Ishikawa (cell line): ENCODE measurements at regions not wholly inside any gene's neighbourhood (a gene's known extent, or its start where the extent isn't known, plus 50 kb on each side); places are given as distances from the start of the nearest gene placed in this dataset.

Experiments used
- CEBPB ChIP-seq: IDR thresholded peaks from 2 replicates; pipeline ENCODE4 v1.6.1; 2012
- CREB1 ChIP-seq: IDR thresholded peaks from 2 replicates; pipeline ENCODE4 v1.6.1; 2012; ENCODE audit warnings: low read depth
- EP300 ChIP-seq: IDR thresholded peaks from 2 replicates; pipeline ENCODE4 v1.6.1; 2012; ENCODE audit warnings: borderline replicate concordance
- FOXM1 ChIP-seq: IDR thresholded peaks from 2 replicates; pipeline ENCODE4 v1.6.1; 2012; ENCODE audit warnings: low read depth, borderline replicate concordance
- NFIC ChIP-seq: IDR thresholded peaks from 2 replicates; pipeline ENCODE4 v1.6.1; 2012
- TAF1 ChIP-seq: IDR thresholded peaks from 2 replicates; pipeline ENCODE4 v1.6.1; 2012; ENCODE audit warnings: low read depth, mild to moderate bottlenecking
- TCF12 ChIP-seq: IDR thresholded peaks from 2 replicates; pipeline ENCODE4 v1.6.1; 2012; ENCODE audit warnings: low read depth
- TF ChIP-seq, protein P1 (sequence below): IDR thresholded peaks from 2 replicates; pipeline ENCODE4 v1.6.1; 2012; ENCODE audit warnings: low read depth, mild to moderate bottlenecking
- TF ChIP-seq, protein P2 (sequence below): IDR thresholded peaks from 2 replicates; pipeline ENCODE4 v1.6.1; 2012
- TF ChIP-seq, protein P3 (sequence below): IDR thresholded peaks from 2 replicates; pipeline ENCODE4 v1.6.1; 2012

DNA sequence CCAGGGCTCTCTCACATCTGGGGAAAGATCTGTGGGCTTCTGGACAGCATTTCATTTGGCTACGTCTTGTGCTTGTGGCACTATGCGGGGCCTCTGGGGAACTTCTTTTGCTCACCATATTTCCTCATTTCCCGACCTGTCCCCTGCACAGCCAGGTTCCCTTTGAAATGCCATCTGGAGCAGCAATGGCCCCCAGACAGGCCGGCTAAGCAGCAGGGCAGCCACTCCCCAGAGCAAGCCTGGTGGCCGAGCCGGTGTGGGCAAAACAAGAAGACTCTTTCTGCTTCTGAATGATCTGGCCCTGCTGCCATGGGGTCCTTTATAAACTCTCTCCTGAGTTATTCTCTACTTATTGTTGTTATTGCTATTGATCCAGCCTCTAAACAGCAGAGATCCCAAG lies 190.7 kb upstream of the NECTIN1 start:
- TF ChIP-seq EP300 (no peak), FOXM1 (no peak), TAF1 (no peak), TCF12 (no peak), NFIC (no peak), CEBPB (no peak), CREB1 (no peak)
- TF ChIP-seq, protein P1, sequence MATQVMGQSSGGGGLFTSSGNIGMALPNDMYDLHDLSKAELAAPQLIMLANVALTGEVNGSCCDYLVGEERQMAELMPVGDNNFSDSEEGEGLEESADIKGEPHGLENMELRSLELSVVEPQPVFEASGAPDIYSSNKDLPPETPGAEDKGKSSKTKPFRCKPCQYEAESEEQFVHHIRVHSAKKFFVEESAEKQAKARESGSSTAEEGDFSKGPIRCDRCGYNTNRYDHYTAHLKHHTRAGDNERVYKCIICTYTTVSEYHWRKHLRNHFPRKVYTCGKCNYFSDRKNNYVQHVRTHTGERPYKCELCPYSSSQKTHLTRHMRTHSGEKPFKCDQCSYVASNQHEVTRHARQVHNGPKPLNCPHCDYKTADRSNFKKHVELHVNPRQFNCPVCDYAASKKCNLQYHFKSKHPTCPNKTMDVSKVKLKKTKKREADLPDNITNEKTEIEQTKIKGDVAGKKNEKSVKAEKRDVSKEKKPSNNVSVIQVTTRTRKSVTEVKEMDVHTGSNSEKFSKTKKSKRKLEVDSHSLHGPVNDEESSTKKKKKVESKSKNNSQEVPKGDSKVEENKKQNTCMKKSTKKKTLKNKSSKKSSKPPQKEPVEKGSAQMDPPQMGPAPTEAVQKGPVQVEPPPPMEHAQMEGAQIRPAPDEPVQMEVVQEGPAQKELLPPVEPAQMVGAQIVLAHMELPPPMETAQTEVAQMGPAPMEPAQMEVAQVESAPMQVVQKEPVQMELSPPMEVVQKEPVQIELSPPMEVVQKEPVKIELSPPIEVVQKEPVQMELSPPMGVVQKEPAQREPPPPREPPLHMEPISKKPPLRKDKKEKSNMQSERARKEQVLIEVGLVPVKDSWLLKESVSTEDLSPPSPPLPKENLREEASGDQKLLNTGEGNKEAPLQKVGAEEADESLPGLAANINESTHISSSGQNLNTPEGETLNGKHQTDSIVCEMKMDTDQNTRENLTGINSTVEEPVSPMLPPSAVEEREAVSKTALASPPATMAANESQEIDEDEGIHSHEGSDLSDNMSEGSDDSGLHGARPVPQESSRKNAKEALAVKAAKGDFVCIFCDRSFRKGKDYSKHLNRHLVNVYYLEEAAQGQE: no peak
- TF ChIP-seq, protein P2, sequence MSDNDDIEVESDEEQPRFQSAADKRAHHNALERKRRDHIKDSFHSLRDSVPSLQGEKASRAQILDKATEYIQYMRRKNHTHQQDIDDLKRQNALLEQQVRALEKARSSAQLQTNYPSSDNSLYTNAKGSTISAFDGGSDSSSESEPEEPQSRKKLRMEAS: no peak
- TF ChIP-seq, protein P3, sequence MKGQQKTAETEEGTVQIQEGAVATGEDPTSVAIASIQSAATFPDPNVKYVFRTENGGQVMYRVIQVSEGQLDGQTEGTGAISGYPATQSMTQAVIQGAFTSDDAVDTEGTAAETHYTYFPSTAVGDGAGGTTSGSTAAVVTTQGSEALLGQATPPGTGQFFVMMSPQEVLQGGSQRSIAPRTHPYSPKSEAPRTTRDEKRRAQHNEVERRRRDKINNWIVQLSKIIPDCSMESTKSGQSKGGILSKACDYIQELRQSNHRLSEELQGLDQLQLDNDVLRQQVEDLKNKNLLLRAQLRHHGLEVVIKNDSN: no peak
